Osteocyte (in vitro differentiated cells): ENCODE measurements at regions not wholly inside any gene's neighbourhood (a gene's known extent, or its start where the extent isn't known, plus 50 kb on each side); places are given as distances from the start of the nearest gene placed in this dataset.
A peak's percentile ranks its signal among the peaks of the same experiment; 100 is the strongest.

Source experiments
- DNase-seq: peaks from one replicate; pipeline ENCODE4 v3.0.0; 2021; ENCODE audit warnings: mixed read lengths; ENCODE audit not compliant: unreplicated experiment; ENCODE audit errors: extremely low spot score
- H3K27ac Mint-ChIP-seq: one replicate; pipeline ENCODE4 v1.8.0; 2021; ENCODE audit warnings: mild to moderate bottlenecking, mixed read lengths; ENCODE audit not compliant: unreplicated experiment
- H3K27me3 Mint-ChIP-seq: one replicate; pipeline ENCODE4 v1.8.0; 2021; ENCODE audit warnings: mixed read lengths; ENCODE audit not compliant: unreplicated experiment
- H3K36me3 Mint-ChIP-seq: one replicate; pipeline ENCODE4 v1.8.0; 2021; ENCODE audit warnings: mixed read lengths; ENCODE audit not compliant: unreplicated experiment
- H3K4me1 Mint-ChIP-seq: one replicate; pipeline ENCODE4 v1.8.0; 2021; ENCODE audit warnings: mixed read lengths; ENCODE audit not compliant: unreplicated experiment
- H3K4me3 Mint-ChIP-seq: one replicate; pipeline ENCODE4 v1.8.0; 2021; ENCODE audit warnings: mild to moderate bottlenecking, moderate library complexity, mixed read lengths; ENCODE audit not compliant: unreplicated experiment
- H3K9me3 Mint-ChIP-seq: one replicate; pipeline ENCODE4 v1.8.0; 2021; ENCODE audit warnings: mixed read lengths; ENCODE audit not compliant: unreplicated experiment
- CTCF ChIP-seq: fragments of 200-600 bp; sonication (generic); IDR thresholded peaks from 2 replicates; pipeline ENCODE4 v1.5.0; 2021; ENCODE audit warnings: antibody characterized with exemption, mild to moderate bottlenecking, moderate library complexity

GRCh38 chr11:28571371-28571770 lies 463.2 kb downstream of the METTL15 start:
- H3K36me3 Mint-ChIP-seq = no peaks in the 10 kb centered on the region
- TF ChIP-seq CTCF = no peak
- no peak for DNase-seq
- peaks cover 12% of the 10 kb centered on the region for H3K4me1 Mint-ChIP-seq
- H3K4me3 Mint-ChIP-seq = no peak overlapping the region
- no peak overlapping the region for H3K27ac Mint-ChIP-seq
- no peaks in the 10 kb centered on the region for H3K27me3 Mint-ChIP-seq
- no peaks in the 10 kb centered on the region for H3K9me3 Mint-ChIP-seq

GRCh38 chr11:28569106-28569505 lies 460.9 kb downstream of the METTL15 start:
- no peak overlapping the region for H3K4me3 Mint-ChIP-seq
- no peaks in the 10 kb centered on the region for H3K9me3 Mint-ChIP-seq
- no peaks in the 10 kb centered on the region for H3K27me3 Mint-ChIP-seq
- no peak overlapping the region for H3K27ac Mint-ChIP-seq
- DNase-seq = no peak
- H3K36me3 Mint-ChIP-seq = no peaks in the 10 kb centered on the region
- TF ChIP-seq CTCF = no peak
- H3K4me1 Mint-ChIP-seq = peaks cover 25% of the 10 kb centered on the region

- Mint-ChIP-seq H3K9me3 (no peaks in the 10 kb centered on the region), H3K36me3 (no peaks in the 10 kb centered on the region), H3K27me3 (no peaks in the 10 kb centered on the region), H3K27ac (peak overlapping the region; percentile 95), H3K4me1 (peaks cover 25% of the 10 kb centered on the region), H3K4me3 (peak overlapping the region; percentile 61)
- TF ChIP-seq CTCF = no peak
- DNase-seq = peak; percentile 85
Measured at GRCh38 chr11:28566339-28567089, 458.3 kb downstream of the METTL15 start.

GRCh38 chr11:28559492-28559891 lies 451.3 kb downstream of the METTL15 start:
- Mint-ChIP-seq H3K36me3 (peaks cover 2% of the 10 kb centered on the region), H3K4me3 (no peak overlapping the region)

More at GRCh38 chr11:28559492-28559891, 451.3 kb downstream of the METTL15 start:
- no peak overlapping the region for H3K27ac Mint-ChIP-seq
- peaks cover 6% of the 10 kb centered on the region for H3K4me1 Mint-ChIP-seq
- H3K27me3 Mint-ChIP-seq = no peaks in the 10 kb centered on the region
- peaks cover 6% of the 10 kb centered on the region for H3K9me3 Mint-ChIP-seq
- TF ChIP-seq CTCF = no peak
- no peak for DNase-seq
